ENCODE measurements at regions not wholly inside any gene's neighbourhood (a gene's known extent, or its start where the extent isn't known, plus 50 kb on each side); places are given as distances from the start of the nearest gene placed in this dataset.

GRCh38 chr3:98986073-98986472 lies 84.6 kb upstream of the DCBLD2 start:
- no peaks in the 10 kb centered on the region for H3K79me1 ChIP-seq (ENCODE audit: insufficient read depth, low read depth, low read length, poor library complexity, severe bottlenecking)
- TF ChIP-seq CTCF (conservative IDR thresholded peaks at IDR 0.05): no peak
- H4K8ac ChIP-seq (replicated peaks; ENCODE audit: insufficient read length, low read depth, low read length): no peak overlapping the region
- no CpG with 5 or more reads among the region's 1 CpG for WGBS (ENCODE audit: extremely low coverage, insufficient read length, low lambda C conversion rate)
- no peak overlapping the region for H3K9ac ChIP-seq (ENCODE audit: extremely low read depth, insufficient read length, low read length)
- H3K4me1 Mint-ChIP-seq: peaks cover 18 to 21% of the 10 kb centered on the region in 2 experiments
- no peak overlapping the region for H4K91ac ChIP-seq (ENCODE audit: insufficient read length, low read depth, low read length)
- H3T11ph ChIP-seq (ENCODE audit: low read length): no peak overlapping the region
- no peaks in the 10 kb centered on the region for H3K36me3 Mint-ChIP-seq (ENCODE audit: insufficient read depth in 1 of 3, low read depth in 3 of 3)
- no peak overlapping the region for H3K27ac ChIP-seq (ENCODE audit: insufficient read length, low read depth, low read length)
- H3K18ac ChIP-seq (ENCODE audit: insufficient read length, low read depth, low read length): no peak overlapping the region
- no peaks in the 10 kb centered on the region for H3K9me3 ChIP-seq (ENCODE audit: control insufficient read depth, low read depth, low read length)
- H3K4me3 Mint-ChIP-seq: no peak overlapping the region
- H3K9me3 Mint-ChIP-seq: no peaks in the 10 kb centered on the region
- no peak overlapping the region for H3K23ac ChIP-seq (ENCODE audit: insufficient read length, low read depth, low read length)
- no peak overlapping the region for H4K5ac ChIP-seq (ENCODE audit: insufficient read length, low read depth, low read length)
- no peaks in the 10 kb centered on the region for H3K27me3 Mint-ChIP-seq (ENCODE audit: low read depth)
- no peaks in the 10 kb centered on the region for H4K20me1 ChIP-seq (ENCODE audit: control insufficient read depth, insufficient read depth, insufficient read length)
- H3K4ac ChIP-seq (ENCODE audit: low read depth, low read length): no peak overlapping the region
- H2AFZ ChIP-seq (ENCODE audit: low read length): no peak overlapping the region
- H3K56ac ChIP-seq (ENCODE audit: insufficient read length, low read depth, low read length): no peak overlapping the region
- no peak overlapping the region for H3K14ac ChIP-seq (ENCODE audit: insufficient read depth, low read length)
- H3K79me2 ChIP-seq (ENCODE audit: insufficient read depth, low read length): no peaks in the 10 kb centered on the region
- H3K4me2 ChIP-seq (ENCODE audit: insufficient read depth, insufficient read length, low read length): no peak overlapping the region
- H2BK20ac ChIP-seq (ENCODE audit: low read depth, low read length, poor library complexity, severe bottlenecking): no peak overlapping the region
- peak overlapping the region in 2 of 3 experiments; percentile 50 to 88; a peak in 3 of 7 replicates for H3K27ac Mint-ChIP-seq
- no peaks in the 10 kb centered on the region for H3K27me3 ChIP-seq (ENCODE audit: insufficient read depth, low read length)
- H2BK12ac ChIP-seq (ENCODE audit: insufficient read length, low read depth, low read length): no peak overlapping the region
- no peak overlapping the region for H2BK5ac ChIP-seq (ENCODE audit: insufficient read length, low read length)
- no peak overlapping the region for H2AK5ac ChIP-seq (ENCODE audit: insufficient read length, low read length)
- H2BK120ac ChIP-seq (ENCODE audit: low read depth, low read length, poor library complexity, severe bottlenecking): no peak overlapping the region
- H3K4me1 ChIP-seq (ENCODE audit: insufficient read depth, low read length): no peaks in the 10 kb centered on the region
- no peaks in the 10 kb centered on the region for H3K23me2 ChIP-seq (ENCODE audit: insufficient read length, low read depth, low read length, poor library complexity, severe bottlenecking)
- H2BK15ac ChIP-seq (ENCODE audit: low read depth, low read length): no peak overlapping the region
- peak; percentile 39 for DNase-seq
